HG02623 (cell line): ENCODE measurements at regions not wholly inside any gene's neighbourhood (a gene's known extent, or its start where the extent isn't known, plus 50 kb on each side); places are given as distances from the start of the nearest gene placed in this dataset.
"Not testable (repeated sequence)": the region's sequence is repeated elsewhere in the genome, so short reads cannot be mapped to it uniquely, and the experiment has no call there.

Experiments used
- ATAC-seq: cut with Tn5 transposase; IDR thresholded peaks from one replicate; pipeline ENCODE4 v1.9.1; 2021; ENCODE audit warnings: moderate library complexity; ENCODE audit not compliant: unreplicated experiment

- ATAC-seq: no peak
Observed at GRCh38 chr2:45120546-45120945, 111.3 kb upstream of the SIX2 start.

GRCh38 chr2:45119855-45120254, 110.6 kb upstream of the SIX2 start:
- ATAC-seq: no peak

- no peak for ATAC-seq
Observed at GRCh38 chr2:45119038-45119437, 109.8 kb upstream of the SIX2 start.

- no peak for ATAC-seq
Observed at GRCh38 chr2:45117383-45117782, 108.1 kb upstream of the SIX2 start.

GRCh38 chr2:45115181-45115580, 105.9 kb upstream of the SIX2 start:
- no peak for ATAC-seq

GRCh38 chr2:45114221-45114955, 105.1 kb upstream of the SIX2 start:
- ATAC-seq: no peak

GRCh38 chr2:45112750-45113149, 103.5 kb upstream of the SIX2 start:
- no peak for ATAC-seq

GRCh38 chr2:45105050-45105582, 95.9 kb upstream of the SIX2 start:
- no peak for ATAC-seq

GRCh38 chr2:45104429-45104828, 95.2 kb upstream of the SIX2 start:
- ATAC-seq: no peak

- ATAC-seq: no peak
Observed at GRCh38 chr2:45103351-45104345, 94.4 kb upstream of the SIX2 start.

GRCh38 chr2:45102579-45103117, 93.4 kb upstream of the SIX2 start:
- no peak for ATAC-seq

GRCh38 chr2:45102141-45102540, 92.9 kb upstream of the SIX2 start:
- no peak for ATAC-seq

- no peak for ATAC-seq
Observed at GRCh38 chr2:45096996-45097395, 87.7 kb upstream of the SIX2 start.

- ATAC-seq: not testable (repeated sequence)
Observed at GRCh38 chr2:45096038-45096437, 86.8 kb upstream of the SIX2 start.

- ATAC-seq: no peak
Observed at GRCh38 chr2:45093663-45094062, 84.4 kb upstream of the SIX2 start.

GRCh38 chr2:45093181-45093580, 83.9 kb upstream of the SIX2 start:
- no peak for ATAC-seq

GRCh38 chr2:45089554-45090261, 80.5 kb upstream of the SIX2 start:
- ATAC-seq: no peak

- ATAC-seq: no peak
Observed at GRCh38 chr2:45085487-45085886, 76.2 kb upstream of the SIX2 start.

- ATAC-seq: no peak
Observed at GRCh38 chr2:45084361-45085020, 75.2 kb upstream of the SIX2 start.

- ATAC-seq: no peak
Observed at GRCh38 chr2:45083175-45083574, 73.9 kb upstream of the SIX2 start.
